MV-4-11 (cell line): ENCODE measurements at regions not wholly inside any gene's neighbourhood (a gene's known extent, or its start where the extent isn't known, plus 50 kb on each side); places are given as distances from the start of the nearest gene placed in this dataset.
"Not testable (repeated sequence)": the region's sequence is repeated elsewhere in the genome, so short reads cannot be mapped to it uniquely, and the experiment has no call there.

Experiments used
- DNase-seq: peaks from one replicate; lab custom pipeline; 2025; lab: John Stamatoyannopoulos, UW

GRCh38 chr22:23460517-23461031 lies 119.5 kb downstream of the IGLL1 start:
- DNase-seq = peak; percentile 54

- DNase-seq = not testable (repeated sequence)
Measured at GRCh38 chr22:23459645-23460516, 120.2 kb downstream of the IGLL1 start.

GRCh38 chr22:23458663-23459541 lies 121.2 kb downstream of the IGLL1 start:
- DNase-seq = no peak

- DNase-seq = no peak
Measured at GRCh38 chr22:23457380-23457985, 122.6 kb downstream of the IGLL1 start.

- not testable (repeated sequence) for DNase-seq
Measured at GRCh38 chr22:23456666-23457379, 123.3 kb downstream of the IGLL1 start.

- not testable (repeated sequence) for DNase-seq
Measured at GRCh38 chr22:23454345-23454744, 125.7 kb downstream of the IGLL1 start.

GRCh38 chr22:23453277-23453676 lies 126.8 kb downstream of the IGLL1 start:
- no peak for DNase-seq

GRCh38 chr22:23452231-23453010 lies 127.7 kb downstream of the IGLL1 start:
- DNase-seq = no peak

- not testable (repeated sequence) for DNase-seq
Measured at GRCh38 chr22:23451452-23452230, 128.4 kb downstream of the IGLL1 start.

GRCh38 chr22:23450821-23451220 lies 129.3 kb downstream of the IGLL1 start:
- not testable (repeated sequence) for DNase-seq

GRCh38 chr22:23450434-23450795 lies 129.7 kb downstream of the IGLL1 start:
- DNase-seq = no peak

GRCh38 chr22:23449748-23450433 lies 130.2 kb downstream of the IGLL1 start:
- not testable (repeated sequence) for DNase-seq

- not testable (repeated sequence) for DNase-seq
Measured at GRCh38 chr22:23448499-23449288, 131.4 kb downstream of the IGLL1 start.

GRCh38 chr22:23446796-23447350 lies 133.2 kb downstream of the IGLL1 start:
- no peak for DNase-seq

- not testable (repeated sequence) for DNase-seq
Measured at GRCh38 chr22:23446194-23446593, 133.9 kb downstream of the IGLL1 start.

- not testable (repeated sequence) for DNase-seq
Measured at GRCh38 chr22:23443905-23444304, 136.2 kb downstream of the IGLL1 start.

GRCh38 chr22:23439581-23439980 lies 140.5 kb downstream of the IGLL1 start:
- not testable (repeated sequence) for DNase-seq

GRCh38 chr22:23438216-23438615 lies 141.9 kb downstream of the IGLL1 start:
- no peak for DNase-seq
